ENCODE measurements at regions not wholly inside any gene's neighbourhood (a gene's known extent, or its start where the extent isn't known, plus 50 kb on each side); places are given as distances from the start of the nearest gene placed in this dataset.

GRCh38 chr6:15999201-15999600, 129.7 kb upstream of the MYLIP start:
- Histone ChIP-seq H3K27ac (ENCODE audit: low read depth, low read length) (no peak overlapping the region), H3K4me3 (ENCODE audit: low read depth in 1 of 2, low read length in 2 of 2) (no peak overlapping the region), H3K27me3 (ENCODE audit: control insufficient read depth in 1 of 2, insufficient read depth in 2 of 2, low read length in 2 of 2) (no peaks in the 10 kb centered on the region), H3K4me1 (ENCODE audit: control insufficient read depth in 1 of 2, insufficient read depth in 2 of 2, low read length in 2 of 2) (peaks cover 0 to 8% of the 10 kb centered on the region in 2 donors), H3K9me3 (ENCODE audit: control insufficient read depth in 1 of 2, low read length in 2 of 2) (no peaks in the 10 kb centered on the region), H3K9ac (ENCODE audit: low read depth in 1 of 2, low read length in 2 of 2) (no peak overlapping the region), H3K36me3 (ENCODE audit: control insufficient read depth in 1 of 2, insufficient read depth in 2 of 2, low read length in 2 of 2) (no peaks in the 10 kb centered on the region)

DNA sequence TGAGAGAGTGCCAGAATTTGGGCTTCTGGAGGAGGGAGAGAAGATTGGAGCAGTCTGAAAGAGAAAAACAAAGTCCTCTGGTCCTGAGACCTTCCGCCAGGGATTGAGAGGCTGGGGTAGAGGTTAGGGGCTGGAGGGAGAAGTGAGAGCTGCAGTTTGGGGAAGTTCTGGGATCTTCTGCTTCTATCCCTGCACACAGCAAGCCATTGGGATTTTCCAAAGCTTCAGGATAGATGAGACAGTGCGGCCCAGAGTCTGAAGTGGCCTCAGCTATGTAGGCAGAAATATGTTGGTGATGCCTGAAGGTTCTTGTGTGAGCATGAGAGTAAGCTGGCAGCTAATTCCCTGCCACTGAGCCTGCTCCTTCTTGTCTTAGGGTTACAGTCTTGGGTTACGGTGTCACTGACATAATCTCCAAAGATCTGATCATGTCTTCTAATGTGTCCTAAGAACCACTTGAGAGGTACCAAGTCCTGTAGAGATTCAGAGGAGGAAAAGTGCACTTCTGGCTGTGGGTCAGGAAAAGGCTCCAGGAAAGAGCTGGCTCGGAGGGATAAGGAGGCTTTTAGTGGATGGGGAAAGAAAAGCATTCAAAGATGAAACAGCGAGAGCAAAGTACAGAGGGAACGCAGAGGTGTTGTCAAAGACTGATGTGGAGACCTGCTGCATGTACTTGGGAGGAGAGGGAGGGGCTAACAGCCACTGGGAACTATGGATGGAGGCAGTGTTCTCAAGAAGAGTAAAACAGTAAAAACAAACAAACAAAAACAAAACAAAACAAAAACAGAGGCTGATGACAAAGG, 131.1 kb upstream of the MYLIP start:
- Histone ChIP-seq H3K4me3 (ENCODE audit: low read depth in 1 of 2, low read length in 2 of 2) (no peak overlapping the region), H3K9me3 (ENCODE audit: control insufficient read depth in 1 of 2, low read length in 2 of 2) (no peaks in the 10 kb centered on the region), H3K4me1 (ENCODE audit: control insufficient read depth in 1 of 2, insufficient read depth in 2 of 2, low read length in 2 of 2) (peaks cover 0 to 8% of the 10 kb centered on the region in 2 donors), H3K9ac (ENCODE audit: low read depth in 1 of 2, low read length in 2 of 2) (no peak overlapping the region), H3K36me3 (ENCODE audit: control insufficient read depth in 1 of 2, insufficient read depth in 2 of 2, low read length in 2 of 2) (no peaks in the 10 kb centered on the region), H3K27me3 (ENCODE audit: control insufficient read depth in 1 of 2, insufficient read depth in 2 of 2, low read length in 2 of 2) (no peaks in the 10 kb centered on the region), H3K27ac (ENCODE audit: low read depth, low read length) (no peak overlapping the region)

GRCh38 chr6:15996030-15996429, 132.9 kb upstream of the MYLIP start:
- Histone ChIP-seq H3K4me3 (ENCODE audit: low read depth in 1 of 2, low read length in 2 of 2) (no peak overlapping the region), H3K9ac (ENCODE audit: low read depth in 1 of 2, low read length in 2 of 2) (no peak overlapping the region), H3K27me3 (ENCODE audit: control insufficient read depth in 1 of 2, insufficient read depth in 2 of 2, low read length in 2 of 2) (no peaks in the 10 kb centered on the region), H3K4me1 (ENCODE audit: control insufficient read depth in 1 of 2, insufficient read depth in 2 of 2, low read length in 2 of 2) (peaks cover 0 to 8% of the 10 kb centered on the region in 2 donors), H3K9me3 (ENCODE audit: control insufficient read depth in 1 of 2, low read length in 2 of 2) (no peaks in the 10 kb centered on the region), H3K27ac (ENCODE audit: low read depth, low read length) (no peak overlapping the region), H3K36me3 (ENCODE audit: control insufficient read depth in 1 of 2, insufficient read depth in 2 of 2, low read length in 2 of 2) (no peaks in the 10 kb centered on the region)

GRCh38 chr6:15995493-15995892, 133.4 kb upstream of the MYLIP start:
- H3K4me1 ChIP-seq (ENCODE audit: control insufficient read depth in 1 of 2, insufficient read depth in 2 of 2, low read length in 2 of 2): peaks cover 0 to 8% of the 10 kb centered on the region in 2 donors
- no peak overlapping the region for H3K27ac ChIP-seq (ENCODE audit: low read depth, low read length)
- no peaks in the 10 kb centered on the region for H3K36me3 ChIP-seq (ENCODE audit: control insufficient read depth in 1 of 2, insufficient read depth in 2 of 2, low read length in 2 of 2)
- no peak overlapping the region for H3K9ac ChIP-seq (ENCODE audit: low read depth in 1 of 2, low read length in 2 of 2)
- H3K9me3 ChIP-seq (ENCODE audit: control insufficient read depth in 1 of 2, low read length in 2 of 2): no peaks in the 10 kb centered on the region
- no peak overlapping the region for H3K4me3 ChIP-seq (ENCODE audit: low read depth in 1 of 2, low read length in 2 of 2)
- H3K27me3 ChIP-seq (ENCODE audit: control insufficient read depth in 1 of 2, insufficient read depth in 2 of 2, low read length in 2 of 2): no peaks in the 10 kb centered on the region

- Histone ChIP-seq H3K27me3 (ENCODE audit: control insufficient read depth in 1 of 2, insufficient read depth in 2 of 2, low read length in 2 of 2) (no peaks in the 10 kb centered on the region), H3K9me3 (ENCODE audit: control insufficient read depth in 1 of 2, low read length in 2 of 2) (no peaks in the 10 kb centered on the region), H3K4me3 (ENCODE audit: low read depth in 1 of 2, low read length in 2 of 2) (no peak overlapping the region), H3K9ac (ENCODE audit: low read depth in 1 of 2, low read length in 2 of 2) (no peak overlapping the region), H3K27ac (ENCODE audit: low read depth, low read length) (no peak overlapping the region), H3K4me1 (ENCODE audit: control insufficient read depth in 1 of 2, insufficient read depth in 2 of 2, low read length in 2 of 2) (peaks cover 0 to 8% of the 10 kb centered on the region in 2 donors), H3K36me3 (ENCODE audit: control insufficient read depth in 1 of 2, insufficient read depth in 2 of 2, low read length in 2 of 2) (no peaks in the 10 kb centered on the region)
Observed at GRCh38 chr6:15994814-15995459, 133.9 kb upstream of the MYLIP start.

DNA sequence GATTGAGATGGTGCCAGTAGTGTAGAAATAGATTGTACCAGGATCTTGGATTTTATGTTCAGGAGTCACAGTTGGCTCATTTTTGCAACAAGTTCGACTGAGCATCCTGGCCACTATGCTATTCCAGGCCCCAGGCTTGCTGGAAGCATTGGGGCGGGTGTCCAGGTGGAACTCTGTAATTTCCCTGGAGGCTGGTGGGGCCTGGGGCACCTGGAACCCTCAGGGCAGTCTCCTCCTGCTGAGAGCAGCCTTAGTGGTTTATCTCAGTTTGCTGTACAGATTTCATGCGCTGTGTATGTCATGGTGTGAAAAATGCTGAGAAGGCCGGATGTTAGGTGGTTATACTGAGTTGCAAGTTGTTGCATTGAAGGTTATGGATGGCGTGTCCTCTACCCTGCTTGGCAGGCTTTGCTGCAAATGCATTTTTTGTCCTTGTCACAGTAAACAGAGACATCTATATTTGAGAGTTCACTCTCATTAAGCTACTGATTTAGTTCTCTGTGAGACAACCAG, 135.1 kb upstream of the MYLIP start:
- H3K27ac ChIP-seq (ENCODE audit: low read depth, low read length): no peak overlapping the region
- no peaks in the 10 kb centered on the region for H3K36me3 ChIP-seq (ENCODE audit: control insufficient read depth in 1 of 2, insufficient read depth in 2 of 2, low read length in 2 of 2)
- H3K9ac ChIP-seq (ENCODE audit: low read depth in 1 of 2, low read length in 2 of 2): no peak overlapping the region
- H3K4me3 ChIP-seq (ENCODE audit: low read depth in 1 of 2, low read length in 2 of 2): no peak overlapping the region
- peaks cover 0 to 8% of the 10 kb centered on the region in 2 donors for H3K4me1 ChIP-seq (ENCODE audit: control insufficient read depth in 1 of 2, insufficient read depth in 2 of 2, low read length in 2 of 2)
- no peaks in the 10 kb centered on the region for H3K9me3 ChIP-seq (ENCODE audit: control insufficient read depth in 1 of 2, low read length in 2 of 2)
- H3K27me3 ChIP-seq (ENCODE audit: control insufficient read depth in 1 of 2, insufficient read depth in 2 of 2, low read length in 2 of 2): no peaks in the 10 kb centered on the region

DNA sequence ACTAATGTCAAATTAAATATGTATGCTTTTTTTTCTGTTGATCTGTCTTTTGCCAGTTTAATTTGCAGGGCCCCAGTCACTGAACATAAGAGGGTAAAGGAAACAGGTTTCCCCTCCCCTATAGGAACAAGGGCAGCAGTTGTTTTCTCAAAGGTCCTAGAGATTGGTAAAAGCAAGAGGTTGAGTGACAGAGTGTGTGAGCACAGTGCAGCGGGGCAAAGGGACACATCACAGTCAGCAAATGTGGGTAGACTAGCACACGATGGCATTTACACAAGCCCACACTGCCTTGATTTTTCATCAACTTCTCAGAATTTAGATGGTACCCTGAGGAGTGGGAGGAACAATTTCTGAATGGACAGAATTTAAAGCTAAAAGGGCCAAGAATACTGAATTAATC, 138.7 kb upstream of the MYLIP start:
- H3K27ac ChIP-seq (ENCODE audit: low read depth, low read length): no peak overlapping the region

GRCh38 chr6:15989397-15989796, 139.5 kb upstream of the MYLIP start:
- no peak overlapping the region for H3K27ac ChIP-seq (ENCODE audit: low read depth, low read length)
- no peak overlapping the region for H3K9ac ChIP-seq (ENCODE audit: low read depth in 1 of 2, low read length in 2 of 2)
- no peak overlapping the region for H3K4me3 ChIP-seq (ENCODE audit: low read depth in 1 of 2, low read length in 2 of 2)
- no peaks in the 10 kb centered on the region for H3K4me1 ChIP-seq (ENCODE audit: control insufficient read depth in 1 of 2, insufficient read depth in 2 of 2, low read length in 2 of 2)
- H3K9me3 ChIP-seq (ENCODE audit: control insufficient read depth in 1 of 2, low read length in 2 of 2): no peaks in the 10 kb centered on the region
- no peaks in the 10 kb centered on the region for H3K36me3 ChIP-seq (ENCODE audit: control insufficient read depth in 1 of 2, insufficient read depth in 2 of 2, low read length in 2 of 2)
- no peaks in the 10 kb centered on the region for H3K27me3 ChIP-seq (ENCODE audit: control insufficient read depth in 1 of 2, insufficient read depth in 2 of 2, low read length in 2 of 2)

More for the DNA sequence above, 138.7 kb upstream of the MYLIP start:
- no peaks in the 10 kb centered on the region for H3K36me3 ChIP-seq (ENCODE audit: control insufficient read depth in 1 of 2, insufficient read depth in 2 of 2, low read length in 2 of 2)
- no peak overlapping the region for H3K9ac ChIP-seq (ENCODE audit: low read depth in 1 of 2, low read length in 2 of 2)
- no peak overlapping the region for H3K4me3 ChIP-seq (ENCODE audit: low read depth in 1 of 2, low read length in 2 of 2)
- H3K9me3 ChIP-seq (ENCODE audit: control insufficient read depth in 1 of 2, low read length in 2 of 2): no peaks in the 10 kb centered on the region
- no peaks in the 10 kb centered on the region for H3K4me1 ChIP-seq (ENCODE audit: control insufficient read depth in 1 of 2, insufficient read depth in 2 of 2, low read length in 2 of 2)
- H3K27me3 ChIP-seq (ENCODE audit: control insufficient read depth in 1 of 2, insufficient read depth in 2 of 2, low read length in 2 of 2): no peaks in the 10 kb centered on the region

DNA sequence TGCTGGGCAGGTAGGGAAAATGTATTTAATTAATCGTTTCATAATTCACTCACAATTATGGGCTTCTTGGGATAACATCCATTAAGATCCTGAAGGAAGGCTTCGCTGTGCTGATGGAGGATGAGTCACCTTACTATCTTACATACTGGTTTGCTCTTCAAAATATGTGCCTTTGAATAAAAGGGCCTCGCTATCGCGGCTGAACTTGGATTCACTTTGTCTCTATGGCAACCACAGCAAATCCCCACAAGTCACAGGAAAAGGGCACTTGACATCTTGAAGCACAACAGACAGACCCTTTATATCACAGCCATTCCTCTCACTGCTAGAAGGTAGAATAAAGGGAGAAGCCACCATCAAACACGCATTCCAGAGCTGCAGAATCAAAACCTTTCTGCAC, 141.3 kb upstream of the MYLIP start:
- no peaks in the 10 kb centered on the region for H3K36me3 ChIP-seq (ENCODE audit: control insufficient read depth in 1 of 2, insufficient read depth in 2 of 2, low read length in 2 of 2)
- H3K27me3 ChIP-seq (ENCODE audit: control insufficient read depth in 1 of 2, insufficient read depth in 2 of 2, low read length in 2 of 2): no peaks in the 10 kb centered on the region
- no peaks in the 10 kb centered on the region for H3K9me3 ChIP-seq (ENCODE audit: control insufficient read depth in 1 of 2, low read length in 2 of 2)
- H3K4me3 ChIP-seq (ENCODE audit: low read depth in 1 of 2, low read length in 2 of 2): no peak overlapping the region
- H3K4me1 ChIP-seq (ENCODE audit: control insufficient read depth in 1 of 2, insufficient read depth in 2 of 2, low read length in 2 of 2): no peaks in the 10 kb centered on the region
- no peak overlapping the region for H3K9ac ChIP-seq (ENCODE audit: low read depth in 1 of 2, low read length in 2 of 2)
- H3K27ac ChIP-seq (ENCODE audit: low read depth, low read length): no peak overlapping the region

DNA sequence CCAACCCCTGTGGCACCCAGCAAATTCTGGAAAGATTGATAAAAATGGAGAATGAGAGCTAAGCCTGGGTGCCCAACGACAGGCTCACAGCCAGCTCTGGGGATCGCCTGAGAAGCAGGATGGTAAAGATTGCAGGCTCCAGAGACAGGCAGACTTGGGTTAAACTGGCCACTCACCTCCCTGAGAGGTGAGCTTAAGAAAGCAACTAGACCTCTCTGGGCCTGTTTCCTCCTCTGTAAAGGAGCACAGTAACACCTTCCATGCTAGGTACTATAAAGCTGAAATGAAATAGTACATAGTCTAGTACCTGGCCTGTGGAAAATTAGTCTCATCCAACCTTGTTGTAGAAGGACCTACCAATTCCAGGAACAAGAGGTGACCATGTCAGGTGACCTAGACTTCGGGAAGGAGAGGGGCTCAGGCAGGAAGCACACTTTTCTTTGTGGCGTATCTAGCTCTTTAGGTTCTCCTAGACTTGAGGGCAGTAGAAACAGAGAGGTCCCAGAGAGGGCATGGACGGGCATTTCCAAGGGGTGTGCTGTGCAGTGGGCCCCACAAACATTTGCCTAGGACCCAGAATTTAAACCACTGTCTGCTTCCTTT, 142.8 kb upstream of the MYLIP start:
- H3K9me3 ChIP-seq (ENCODE audit: control insufficient read depth in 1 of 2, low read length in 2 of 2): no peaks in the 10 kb centered on the region
- no peaks in the 10 kb centered on the region for H3K36me3 ChIP-seq (ENCODE audit: control insufficient read depth in 1 of 2, insufficient read depth in 2 of 2, low read length in 2 of 2)
- no peaks in the 10 kb centered on the region for H3K4me1 ChIP-seq (ENCODE audit: control insufficient read depth in 1 of 2, insufficient read depth in 2 of 2, low read length in 2 of 2)
- no peak overlapping the region for H3K4me3 ChIP-seq (ENCODE audit: low read depth in 1 of 2, low read length in 2 of 2)
- no peaks in the 10 kb centered on the region for H3K27me3 ChIP-seq (ENCODE audit: control insufficient read depth in 1 of 2, insufficient read depth in 2 of 2, low read length in 2 of 2)
- no peak overlapping the region for H3K27ac ChIP-seq (ENCODE audit: low read depth, low read length)
- no peak overlapping the region for H3K9ac ChIP-seq (ENCODE audit: low read depth in 1 of 2, low read length in 2 of 2)

All from duodenal mucosa (tissue), 2 donors.